HepG2 (cell line): ENCODE measurements at regions not wholly inside any gene's neighbourhood (a gene's known extent, or its start where the extent isn't known, plus 50 kb on each side); places are given as distances from the start of the nearest gene placed in this dataset.

Source experiments
- ATAC-seq: fragments of 200-7000 bp; cut with Tn5 transposase; 3 replicates; pipeline ENCODE4 v1.9.1; 2020; ENCODE audit warnings: mild to moderate bottlenecking, moderate library complexity
- BruUV-seq: library from RNA; stranded (reverse); fragments of 400-500 nt; replicated peaks from 2 replicates; lab custom pipeline; 2021; lab: Mats Ljungman, UMichigan
- CTCF ChIA-PET: fragments of 300-600 bp; formaldehyde crosslinking; extraction: SDS; loops from one replicate; lab custom pipeline; 2021; ENCODE audit warnings: low total read pairs, inconsistent platforms, low intra/inter-chr PET ratio; lab: Yijun Ruan, JAX
- POLR2A ChIA-PET: fragments of 350-600 bp; sonication (Branson Sonifier 250); formaldehyde crosslinking; loops from one replicate; lab custom pipeline; 2020; ENCODE audit warnings: antibody characterized with exemption, inconsistent platforms; lab: Yijun Ruan, JAX
- DNase-seq: peaks from one replicate; pipeline ENCODE4 v3.0.0-alpha.2; 2015; ENCODE audit warnings: low spot score
- FAIRE-seq: peaks from 3 replicates; lab custom pipeline; 2011; peaks lifted over from hg19 to GRCh38; lab: Jason Lieb, UNC
- H2AFZ ChIP-seq: one replicate; pipeline ENCODE4 v1.6.1; 2011; ENCODE audit warnings: low read length, inconsistent platforms
- H3K27ac ChIP-seq: fragments of 300-600 bp; 3 replicates; pipeline ENCODE4 v1.8.0; 2011; ENCODE audit warnings: mixed run types, mild to moderate bottlenecking, mixed read lengths, low read length, inconsistent platforms; ENCODE audit not compliant: insufficient read depth; ENCODE audit errors: extremely low read length
- H3K27me3 ChIP-seq, 2 experiments: fragments of 200-600 bp in 1 of 2; 2 replicates in 1 of 2; 3 replicates in 1 of 2; pipeline versions ENCODE4 v1.6.0 to v1.8.0; 2011; ENCODE audit warnings: low read length in 2 of 2, mild to moderate bottlenecking in 2 of 2, moderate library complexity in 2 of 2, inconsistent platforms in 1 of 2; ENCODE audit not compliant: insufficient read depth in 2 of 2, control insufficient read depth in 1 of 2
- H3K36me3 ChIP-seq, 2 experiments: fragments of 200-600 bp in 1 of 2; replicated peaks in 1 of 2; 2 replicates in 1 of 2; 3 replicates in 1 of 2; pipeline versions ENCODE4 v1.5.1 to v1.8.0; 2011; ENCODE audit warnings: low read length in 2 of 2, inconsistent platforms in 1 of 2; ENCODE audit not compliant: insufficient read depth in 2 of 2, control insufficient read depth in 1 of 2
- H3K4me1 ChIP-seq: 2 replicates; pipeline ENCODE4 v1.5.1; 2012; ENCODE audit warnings: low read length, inconsistent platforms; ENCODE audit not compliant: insufficient read depth
- H3K4me2 ChIP-seq: 2 replicates; pipeline ENCODE4 v1.6.0; 2011; ENCODE audit warnings: low read depth, low read length, inconsistent platforms
- H3K4me3 ChIP-seq, 3 experiments: fragments of 200-600 bp in 1 of 3; sonication (generic), shearing (Covaris generic) in 1 of 3; replicated peaks in 1 of 3; 2 replicates each; pipeline ENCODE4 v1.5.1; 2011 to 2016; ENCODE audit warnings: low read length in 3 of 3, inconsistent platforms in 2 of 3, low read depth in 2 of 3, mild to moderate bottlenecking in 2 of 3, control low read depth in 1 of 3, mixed read lengths in 1 of 3; ENCODE audit not compliant: insufficient read depth in 1 of 3
- H3K79me2 ChIP-seq: one replicate; pipeline ENCODE4 v1.6.1; 2011; ENCODE audit warnings: low read length, inconsistent platforms; ENCODE audit not compliant: insufficient read depth
- H3K9ac ChIP-seq: 2 replicates; pipeline ENCODE4 v1.6.0; 2011; ENCODE audit warnings: mild to moderate bottlenecking, low read depth, low read length, inconsistent platforms; ENCODE audit not compliant: insufficient read depth
- H3K9me3 ChIP-seq: 2 replicates; pipeline ENCODE4 v1.5.1; 2012; ENCODE audit warnings: mild to moderate bottlenecking, low read length
- H4K20me1 ChIP-seq: 2 replicates; pipeline ENCODE4 v1.6.0; 2011; ENCODE audit warnings: inconsistent platforms, mild to moderate bottlenecking, low read length, moderate library complexity; ENCODE audit not compliant: insufficient read depth
- AKNA ChIP-seq: sonication (generic); formaldehyde crosslinking; IDR thresholded peaks from 2 replicates; pipeline ENCODE4 v1.4.0; 2020; ENCODE audit warnings: missing genetic modification reagents, borderline replicate concordance
- KMT2B ChIP-seq: IDR thresholded peaks from 2 replicates; pipeline ENCODE4 v1.6.1; 2016; ENCODE audit warnings: missing genetic modification reagents, missing compliant biosample characterization
- NONO ChIP-seq, 2 experiments: fragments of 450-650 bp in 1 of 2; sonication (generic) in 1 of 2; formaldehyde crosslinking in 1 of 2; IDR thresholded peaks in 1 of 2; conservative IDR thresholded peaks in 1 of 2; 2 replicates each; pipeline versions ENCODE4 v1.6.1 to v1.8.0; 2017 to 2022; ENCODE audit warnings: mild to moderate bottlenecking in 1 of 2, missing genetic modification reagents in 1 of 2, moderate library complexity in 1 of 2
- PRMT3 ChIP-seq: sonication (generic); formaldehyde crosslinking; IDR thresholded peaks from 2 replicates; pipeline ENCODE4 v1.8.1; 2022; ENCODE audit warnings: low read depth, mild to moderate bottlenecking, moderate library complexity, missing genetic modification reagents, borderline replicate concordance
- TARDBP ChIP-seq: sonication (generic); formaldehyde crosslinking; IDR thresholded peaks from 2 replicates; pipeline ENCODE4 v1.8.0; 2022; ENCODE audit warnings: mild to moderate bottlenecking, missing genetic modification reagents
- ZEB1 ChIP-seq: IDR thresholded peaks from 2 replicates; pipeline ENCODE4 v1.6.1; 2012; ENCODE audit warnings: mild to moderate bottlenecking, low read depth, inconsistent platforms; ENCODE audit not compliant: insufficient replicate concordance
- ZNF331 ChIP-seq: sonication (generic); formaldehyde crosslinking; IDR thresholded peaks from 2 replicates; pipeline ENCODE4 v1.4.0; 2020; ENCODE audit warnings: missing genetic modification reagents
- ZNF383 ChIP-seq: sonication (generic); formaldehyde crosslinking; IDR thresholded peaks from 2 replicates; pipeline ENCODE4 v1.4.0; 2020; ENCODE audit warnings: missing genetic modification reagents, mild to moderate bottlenecking, borderline replicate concordance
- ZNF614 ChIP-seq: IDR thresholded peaks from 2 replicates; pipeline ENCODE4 v1.6.1; 2018; ENCODE audit warnings: missing biosample characterization, missing genetic modification reagents, inconsistent platforms, borderline replicate concordance
- ZNF644 ChIP-seq: IDR thresholded peaks from 2 replicates; pipeline ENCODE4 v1.6.1; 2016; ENCODE audit warnings: low read depth
- WGBS: methylation state at CpG from one replicate; pipeline ENCODE4 v1.1.6; 2017; ENCODE audit warnings: low lambda C conversion rate; 5-methylcytosine and 5-hydroxymethylcytosine counted together
- in situ Hi-C: cut with HindIII; loops from 2 replicates; pipeline ENCODE4 v1.10.0; 2017; ENCODE audit warnings: low pct_unique_long_range_greater_than_20kb; ENCODE audit not compliant: extremely low pct_ligation_motif_present
- intact Hi-C: fragments of 100-400 bp; cut with micrococcal nuclease; formaldehyde crosslinking; loops from one replicate; pipeline ENCODE4 v1.10.0; 2022; ENCODE audit not compliant: unreplicated experiment

- CTCF ChIA-PET, result no interaction called here
- TF ChIP-seq AKNA (CRISPR knock-in tag) (no peak), PRMT3 (no peak), ZNF614 (CRISPR knock-in tag) (no peak), KMT2B (CRISPR knock-in tag) (no peak), TARDBP (CRISPR knock-in tag) (no peak), ZNF383 (CRISPR knock-in tag) (no peak), ZNF644 (no peak), ZNF331 (CRISPR knock-in tag) (no peak), ZEB1 (no peak), NONO (IDR thresholded peaks at IDR 0.05) (no peak), NONO (CRISPR knock-in tag; conservative IDR thresholded peaks at IDR 0.05) (no peak)
- Histone ChIP-seq H3K9ac (no peak overlapping the region), H3K9me3 (no peaks in the 10 kb centered on the region), H3K27ac (no peak overlapping the region), H3K4me2 (no peak overlapping the region), H3K79me2 (no peaks in the 10 kb centered on the region), H4K20me1 (no peaks in the 10 kb centered on the region), H3K36me3 (no peaks in the 10 kb centered on the region), H2AFZ (no peak overlapping the region), H3K27me3 (peaks cover 0 to 3% of the 10 kb centered on the region in 2 experiments; a peak in 1 of 5 replicates), H3K4me1 (peaks cover 35% of the 10 kb centered on the region), H3K4me3 (no peak overlapping the region)
- WGBS, result 1% methylated on average over 2 of the region's 2 CpGs
- no peak for ATAC-seq
- in situ Hi-C loops (no loop called here), intact Hi-C loops (no loop called here)
- DNase-seq, result no peak
- no TSS peak for BruUV-seq
- POLR2A ChIA-PET, result no interaction called here
- no peak for FAIRE-seq
Measured at GRCh38 chr5:14962604-14963003, 91.0 kb upstream of the ANKH start.
